ENCODE measurements at regions not wholly inside any gene's neighbourhood (a gene's known extent, or its start where the extent isn't known, plus 50 kb on each side); places are given as distances from the start of the nearest gene placed in this dataset.

- no peaks in the 10 kb centered on the region for H3K79me2 ChIP-seq (ENCODE audit: low read depth)
- H3K4me1 ChIP-seq = no peaks in the 10 kb centered on the region
- no peaks in the 10 kb centered on the region for H3K27me3 ChIP-seq
- no peaks in the 10 kb centered on the region for H3K9me3 ChIP-seq (ENCODE audit: low read depth)
- no peak overlapping the region for H3K4me2 ChIP-seq
- no peaks in the 10 kb centered on the region for H4K20me1 ChIP-seq (ENCODE audit: low read depth)
- H2AFZ ChIP-seq (replicated peaks) = no peak overlapping the region
- H3K4me3 ChIP-seq = no peak overlapping the region
- Mint-ChIP-seq H3K36me3 (no peaks in the 10 kb centered on the region), H3K27ac (no peak overlapping the region), H3K4me1 (no peaks in the 10 kb centered on the region), H3K4me3 (no peak overlapping the region), H3K27me3 (ENCODE audit: insufficient read depth, low read depth) (peaks cover 4% of the 10 kb centered on the region), H3K9me3 (peaks cover 14% of the 10 kb centered on the region)
- no peak overlapping the region for H3K27ac ChIP-seq
- H3K9ac ChIP-seq = no peak overlapping the region
- H3K36me3 ChIP-seq = no peaks in the 10 kb centered on the region
- no peaks in the 10 kb centered on the region for H3F3A ChIP-seq (ENCODE audit: low read depth)
- no peak for DNase-seq (ENCODE audit: low spot score)
- TF ChIP-seq EZH2phosphoT487 (IDR thresholded peaks at IDR 0.05) (no peak), EZH2 (IDR thresholded peaks at IDR 0.05) (no peak), CTCF (IDR thresholded peaks at IDR 0.05) (no peak)
Observed at GRCh38 chr10:8722835-8723234, 668.3 kb downstream of the GATA3 start.

GRCh38 chr10:8725343-8725742 lies 670.9 kb downstream of the GATA3 start:
- Histone ChIP-seq H3K27ac (no peak overlapping the region), H2AFZ (replicated peaks) (no peak overlapping the region), H3K9ac (no peak overlapping the region), H3K27me3 (no peaks in the 10 kb centered on the region), H3K79me2 (ENCODE audit: low read depth) (no peaks in the 10 kb centered on the region), H3K9me3 (ENCODE audit: low read depth) (no peaks in the 10 kb centered on the region), H3F3A (ENCODE audit: low read depth) (no peaks in the 10 kb centered on the region), H3K36me3 (no peaks in the 10 kb centered on the region), H3K4me3 (no peak overlapping the region), H3K4me1 (no peaks in the 10 kb centered on the region), H3K4me2 (no peak overlapping the region), H4K20me1 (ENCODE audit: low read depth) (no peaks in the 10 kb centered on the region)
- H3K4me1 Mint-ChIP-seq = no peaks in the 10 kb centered on the region
- H3K4me3 Mint-ChIP-seq = no peak overlapping the region
- H3K27ac Mint-ChIP-seq = no peak overlapping the region
- peaks cover 6% of the 10 kb centered on the region for H3K27me3 Mint-ChIP-seq (ENCODE audit: insufficient read depth, low read depth)
- DNase-seq (ENCODE audit: low spot score) = no peak
- H3K36me3 Mint-ChIP-seq = no peaks in the 10 kb centered on the region
- no peak for TF ChIP-seq CTCF (IDR thresholded peaks at IDR 0.05)
- no peak for TF ChIP-seq EZH2 (IDR thresholded peaks at IDR 0.05)
- TF ChIP-seq EZH2phosphoT487 (IDR thresholded peaks at IDR 0.05) = no peak
- peaks cover 3% of the 10 kb centered on the region for H3K9me3 Mint-ChIP-seq

GRCh38 chr10:8726084-8726778 lies 671.7 kb downstream of the GATA3 start:
- Histone ChIP-seq H3K9me3 (ENCODE audit: low read depth) (no peaks in the 10 kb centered on the region), H3K79me2 (ENCODE audit: low read depth) (no peaks in the 10 kb centered on the region), H3K36me3 (no peaks in the 10 kb centered on the region), H3F3A (ENCODE audit: low read depth) (no peaks in the 10 kb centered on the region), H3K4me1 (peaks cover 4% of the 10 kb centered on the region), H4K20me1 (ENCODE audit: low read depth) (no peaks in the 10 kb centered on the region), H2AFZ (replicated peaks) (no peak overlapping the region), H3K27ac (no peak overlapping the region), H3K27me3 (no peaks in the 10 kb centered on the region), H3K9ac (no peak overlapping the region), H3K4me2 (no peak overlapping the region), H3K4me3 (no peak overlapping the region)
- H3K36me3 Mint-ChIP-seq = no peaks in the 10 kb centered on the region
- no peak overlapping the region for H3K4me3 Mint-ChIP-seq
- DNase-seq (ENCODE audit: low spot score) = no peak
- H3K27ac Mint-ChIP-seq = no peak overlapping the region
- H3K27me3 Mint-ChIP-seq (ENCODE audit: insufficient read depth, low read depth) = peaks cover 6% of the 10 kb centered on the region
- H3K9me3 Mint-ChIP-seq = peaks cover 3% of the 10 kb centered on the region
- TF ChIP-seq EZH2phosphoT487 (IDR thresholded peaks at IDR 0.05) = no peak
- no peak for TF ChIP-seq EZH2 (IDR thresholded peaks at IDR 0.05)
- no peak for TF ChIP-seq CTCF (IDR thresholded peaks at IDR 0.05)
- peaks cover 5% of the 10 kb centered on the region for H3K4me1 Mint-ChIP-seq

Data from neural progenitor cell (in vitro differentiated cells).